ENCODE measurements at regions not wholly inside any gene's neighbourhood (a gene's known extent, or its start where the extent isn't known, plus 50 kb on each side); places are given as distances from the start of the nearest gene placed in this dataset.

GRCh38 chr2:118565786-118566540 is 281.5 kb downstream of the EN1 start:
- POLR2A ChIA-PET, result no interaction called here
- H4K20me1 ChIP-seq (ENCODE audit: control insufficient read depth, insufficient read depth), result no peaks in the 10 kb centered on the region
- H3K4me3 ChIP-seq, result no peak overlapping the region
- H3K27me3 ChIP-seq (replicated peaks in 1 of 2; ENCODE audit: control insufficient read depth in 2 of 2, insufficient read depth in 2 of 2, low read length in 1 of 2), result peaks cover 0 to 3% of the 10 kb centered on the region in 2 experiments; a peak in 1 of 4 replicates
- RAD21 ChIA-PET (ENCODE audit: unreplicated experiment), result no interaction called here
- H3K27ac ChIP-seq (ENCODE audit: control insufficient read depth, insufficient read depth), result no peak overlapping the region
- SMC1A ChIA-PET (ENCODE audit: uncharacterized antibody, unreplicated experiment), result no interaction called here
- H3K79me2 ChIP-seq (ENCODE audit: control insufficient read depth, insufficient read depth, low read length), result no peaks in the 10 kb centered on the region
- intact Hi-C loops (cut with micrococcal nuclease; ENCODE audit: unreplicated experiment), result no loop called here
- FAIRE-seq (no peak), ATAC-seq (no peak), DNase-seq (ENCODE audit: low read depth, low spot score) (no peak)
- no peak for TF ChIP-seq HDAC6 (IDR thresholded peaks at IDR 0.05; ENCODE audit: unreplicated experiment)
- TF ChIP-seq USF1 (IDR thresholded peaks at IDR 0.05; ENCODE audit: borderline replicate concordance, extremely low read length, insufficient read depth, low read depth, low read length), result no peak
- no peak for TF ChIP-seq CBFB (IDR thresholded peaks at IDR 0.05; ENCODE audit: low read depth)
- TF ChIP-seq EZH2 (IDR thresholded peaks at IDR 0.05; ENCODE audit: borderline replicate concordance, control insufficient read depth, low read depth, low read length), result no peak
- no peak for TF ChIP-seq GATAD2B (conservative IDR thresholded peaks at IDR 0.05; ENCODE audit: low read depth)
- TF ChIP-seq SP1 (IDR thresholded peaks at IDR 0.05; ENCODE audit: low read depth, low read length), result no peak
- no peak for TF ChIP-seq MTA2 (IDR thresholded peaks at IDR 0.05; ENCODE audit: low read depth)
- no peak for TF ChIP-seq ASH2L (IDR thresholded peaks at IDR 0.05; ENCODE audit: borderline replicate concordance, low read depth)
- TF ChIP-seq FOXM1 (IDR thresholded peaks at IDR 0.05; ENCODE audit: low read depth, low read length), result no peak
- no peak for TF ChIP-seq POLR2AphosphoS5 (IDR thresholded peaks at IDR 0.05; ENCODE audit: low read length)
- no peak for TF ChIP-seq ESRRA (IDR thresholded peaks at IDR 0.05; ENCODE audit: low read length)
- TF ChIP-seq REST (IDR thresholded peaks at IDR 0.05; ENCODE audit: low read depth, low read length), result no peak
- no peak for TF ChIP-seq IKZF1 (conservative IDR thresholded peaks at IDR 0.05)
- no peak for TF ChIP-seq E2F8 (IDR thresholded peaks at IDR 0.05; ENCODE audit: low read depth, partially characterized antibody)
- WGBS (ENCODE audit: insufficient coverage, insufficient replicate concordance, low lambda C conversion rate, missing lambda C conversion rate), result 7% methylated on average over 5 of the region's 5 CpGs
- no TSS peak for BruUV-seq (replicated peaks)
- no peaks in the 10 kb centered on the region for H3K9me3 ChIP-seq (replicated peaks; ENCODE audit: control insufficient read depth, insufficient read depth, low read length)
- in situ Hi-C loops (cut with MboI), result no loop called here
- H3K9ac ChIP-seq (ENCODE audit: control insufficient read depth, insufficient read depth, low read length), result no peak overlapping the region
- H2AFZ ChIP-seq (ENCODE audit: control insufficient read depth, low read depth, low read length), result no peak overlapping the region
- CTCF ChIA-PET, result no interaction called here
- H3K4me2 ChIP-seq (ENCODE audit: control insufficient read depth, insufficient read depth), result no peak overlapping the region
- H3K4me1 ChIP-seq (ENCODE audit: control insufficient read depth, insufficient read depth, low read length), result no peaks in the 10 kb centered on the region
- H3K36me3 ChIP-seq (ENCODE audit: control insufficient read depth in 2 of 2, insufficient read depth in 2 of 2, low read length in 1 of 2), result no peaks in the 10 kb centered on the region

Data from GM12878 (cell line).